SK-N-SH (cell line): ENCODE measurements at regions not wholly inside any gene's neighbourhood (a gene's known extent, or its start where the extent isn't known, plus 50 kb on each side); places are given as distances from the start of the nearest gene placed in this dataset.

ENCODE experiments used
- EP300 ChIP-seq, 2 experiments: IDR thresholded peaks; 2 replicates each; pipeline versions ENCODE4 v1.4.0 to v1.6.1; 2012; ENCODE audit warnings: borderline replicate concordance in 1 of 2, low read depth in 1 of 2, low read length in 1 of 2
- EZH2phosphoT487 ChIP-seq: fragments of 200-600 bp; sonication (generic); IDR thresholded peaks from 2 replicates; pipeline ENCODE4 v1.6.1; 2017; ENCODE audit warnings: low read depth, mixed run types, mild to moderate bottlenecking, antibody characterized with exemption, moderate library complexity, borderline replicate concordance
- GATA2 ChIP-seq: sonication (generic); formaldehyde crosslinking; IDR thresholded peaks from 2 replicates; pipeline ENCODE4 v1.5.0; 2020; ENCODE audit warnings: mild to moderate bottlenecking, missing genetic modification reagents
- MEF2A ChIP-seq: IDR thresholded peaks from 2 replicates; pipeline ENCODE4 v1.4.0; 2012; ENCODE audit warnings: low read depth, borderline replicate concordance
- MXI1 ChIP-seq: IDR thresholded peaks from 2 replicates; pipeline ENCODE4 v1.6.1; 2012; ENCODE audit warnings: mild to moderate bottlenecking, low read depth, low read length, improper control_type of control experiment
- POLR2AphosphoS5 ChIP-seq: IDR thresholded peaks from 2 replicates; pipeline ENCODE4 v1.6.1; 2012; ENCODE audit warnings: low read depth, low read length
- SIN3A ChIP-seq: IDR thresholded peaks from 2 replicates; pipeline ENCODE4 v1.6.1; 2012; ENCODE audit warnings: low read depth, mild to moderate bottlenecking, low read length, moderate library complexity, borderline replicate concordance
- TCF12 ChIP-seq: IDR thresholded peaks from 2 replicates; pipeline ENCODE4 v1.4.0; 2012
- TEAD4 ChIP-seq: IDR thresholded peaks from 2 replicates; pipeline ENCODE4 v1.4.0; 2012; ENCODE audit warnings: mild to moderate bottlenecking, borderline replicate concordance; ENCODE audit not compliant: insufficient read depth
- YY1 ChIP-seq: IDR thresholded peaks from 2 replicates; pipeline ENCODE4 v1.4.0; 2012; ENCODE audit warnings: low read depth, mild to moderate bottlenecking
- TF ChIP-seq, protein P1 (sequence below): fragments of 200-600 bp; sonication (generic); IDR thresholded peaks from 2 replicates; pipeline ENCODE4 v1.6.1; 2017; ENCODE audit warnings: antibody characterized with exemption, mild to moderate bottlenecking, moderate library complexity
- TF ChIP-seq, protein P2 (sequence below): IDR thresholded peaks from 2 replicates; pipeline ENCODE4 v1.6.1; 2012; ENCODE audit warnings: mild to moderate bottlenecking, low read depth, low read length, moderate library complexity
- TF ChIP-seq, protein P3 (sequence below): IDR thresholded peaks from 2 replicates; pipeline ENCODE4 v1.4.0; 2012; ENCODE audit warnings: low read depth

DNA sequence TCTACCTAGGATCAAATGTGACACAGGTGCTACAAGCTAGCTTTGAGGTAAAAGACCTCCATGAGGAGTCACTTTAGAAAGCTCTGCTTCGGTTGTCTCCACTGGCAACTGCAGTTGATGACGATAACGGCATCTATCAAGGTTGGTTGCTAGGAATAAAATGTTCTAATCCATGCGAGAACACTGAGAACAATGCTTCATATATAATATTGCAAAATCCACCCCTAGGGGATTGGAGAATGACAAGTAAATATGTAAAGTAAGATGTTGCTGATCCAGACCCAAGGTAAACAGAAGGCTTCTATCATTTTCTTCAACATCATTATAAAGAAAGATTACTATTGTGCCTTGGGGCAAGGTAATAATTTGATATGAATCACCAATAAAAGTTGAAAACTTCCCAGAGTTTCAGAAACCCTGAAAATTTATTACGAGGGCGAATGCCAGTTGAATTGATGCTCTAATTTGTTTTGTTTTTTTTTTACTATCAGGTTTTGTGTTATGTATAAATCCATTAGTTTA lies 1003.4 kb downstream of the CDH18 start:
- TF ChIP-seq, protein P1, sequence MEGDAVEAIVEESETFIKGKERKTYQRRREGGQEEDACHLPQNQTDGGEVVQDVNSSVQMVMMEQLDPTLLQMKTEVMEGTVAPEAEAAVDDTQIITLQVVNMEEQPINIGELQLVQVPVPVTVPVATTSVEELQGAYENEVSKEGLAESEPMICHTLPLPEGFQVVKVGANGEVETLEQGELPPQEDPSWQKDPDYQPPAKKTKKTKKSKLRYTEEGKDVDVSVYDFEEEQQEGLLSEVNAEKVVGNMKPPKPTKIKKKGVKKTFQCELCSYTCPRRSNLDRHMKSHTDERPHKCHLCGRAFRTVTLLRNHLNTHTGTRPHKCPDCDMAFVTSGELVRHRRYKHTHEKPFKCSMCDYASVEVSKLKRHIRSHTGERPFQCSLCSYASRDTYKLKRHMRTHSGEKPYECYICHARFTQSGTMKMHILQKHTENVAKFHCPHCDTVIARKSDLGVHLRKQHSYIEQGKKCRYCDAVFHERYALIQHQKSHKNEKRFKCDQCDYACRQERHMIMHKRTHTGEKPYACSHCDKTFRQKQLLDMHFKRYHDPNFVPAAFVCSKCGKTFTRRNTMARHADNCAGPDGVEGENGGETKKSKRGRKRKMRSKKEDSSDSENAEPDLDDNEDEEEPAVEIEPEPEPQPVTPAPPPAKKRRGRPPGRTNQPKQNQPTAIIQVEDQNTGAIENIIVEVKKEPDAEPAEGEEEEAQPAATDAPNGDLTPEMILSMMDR: no peak
- no peak for TF ChIP-seq MEF2A
- no peak for TF ChIP-seq POLR2AphosphoS5
- TF ChIP-seq SIN3A: no peak
- TF ChIP-seq MXI1: no peak
- no peak for TF ChIP-seq TEAD4
- TF ChIP-seq, protein P2, sequence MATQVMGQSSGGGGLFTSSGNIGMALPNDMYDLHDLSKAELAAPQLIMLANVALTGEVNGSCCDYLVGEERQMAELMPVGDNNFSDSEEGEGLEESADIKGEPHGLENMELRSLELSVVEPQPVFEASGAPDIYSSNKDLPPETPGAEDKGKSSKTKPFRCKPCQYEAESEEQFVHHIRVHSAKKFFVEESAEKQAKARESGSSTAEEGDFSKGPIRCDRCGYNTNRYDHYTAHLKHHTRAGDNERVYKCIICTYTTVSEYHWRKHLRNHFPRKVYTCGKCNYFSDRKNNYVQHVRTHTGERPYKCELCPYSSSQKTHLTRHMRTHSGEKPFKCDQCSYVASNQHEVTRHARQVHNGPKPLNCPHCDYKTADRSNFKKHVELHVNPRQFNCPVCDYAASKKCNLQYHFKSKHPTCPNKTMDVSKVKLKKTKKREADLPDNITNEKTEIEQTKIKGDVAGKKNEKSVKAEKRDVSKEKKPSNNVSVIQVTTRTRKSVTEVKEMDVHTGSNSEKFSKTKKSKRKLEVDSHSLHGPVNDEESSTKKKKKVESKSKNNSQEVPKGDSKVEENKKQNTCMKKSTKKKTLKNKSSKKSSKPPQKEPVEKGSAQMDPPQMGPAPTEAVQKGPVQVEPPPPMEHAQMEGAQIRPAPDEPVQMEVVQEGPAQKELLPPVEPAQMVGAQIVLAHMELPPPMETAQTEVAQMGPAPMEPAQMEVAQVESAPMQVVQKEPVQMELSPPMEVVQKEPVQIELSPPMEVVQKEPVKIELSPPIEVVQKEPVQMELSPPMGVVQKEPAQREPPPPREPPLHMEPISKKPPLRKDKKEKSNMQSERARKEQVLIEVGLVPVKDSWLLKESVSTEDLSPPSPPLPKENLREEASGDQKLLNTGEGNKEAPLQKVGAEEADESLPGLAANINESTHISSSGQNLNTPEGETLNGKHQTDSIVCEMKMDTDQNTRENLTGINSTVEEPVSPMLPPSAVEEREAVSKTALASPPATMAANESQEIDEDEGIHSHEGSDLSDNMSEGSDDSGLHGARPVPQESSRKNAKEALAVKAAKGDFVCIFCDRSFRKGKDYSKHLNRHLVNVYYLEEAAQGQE: no peak
- no peak for TF ChIP-seq YY1
- TF ChIP-seq EZH2phosphoT487: no peak
- no peak for TF ChIP-seq TCF12
- TF ChIP-seq EP300 (IDR thresholded peaks at IDR 0.05; ENCODE audit: borderline replicate concordance in 1 of 2, low read depth in 1 of 2, low read length in 1 of 2): no peak
- TF ChIP-seq GATA2 (CRISPR knock-in tag): no peak
- TF ChIP-seq, protein P3, sequence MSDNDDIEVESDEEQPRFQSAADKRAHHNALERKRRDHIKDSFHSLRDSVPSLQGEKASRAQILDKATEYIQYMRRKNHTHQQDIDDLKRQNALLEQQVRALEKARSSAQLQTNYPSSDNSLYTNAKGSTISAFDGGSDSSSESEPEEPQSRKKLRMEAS: no peak
